ENCODE measurements at regions not wholly inside any gene's neighbourhood (a gene's known extent, or its start where the extent isn't known, plus 50 kb on each side); places are given as distances from the start of the nearest gene placed in this dataset.

- in situ Hi-C loops (cut with HindIII; ENCODE audit: low pct_ligation_motif_present, low pct_unique_long_range_greater_than_20kb, low sequenced_read_pairs) = no loop called here
- DNase-seq = no peak
Measured at GRCh38 chr5:164420161-164420560, 914.7 kb downstream of the MAT2B start.

DNA sequence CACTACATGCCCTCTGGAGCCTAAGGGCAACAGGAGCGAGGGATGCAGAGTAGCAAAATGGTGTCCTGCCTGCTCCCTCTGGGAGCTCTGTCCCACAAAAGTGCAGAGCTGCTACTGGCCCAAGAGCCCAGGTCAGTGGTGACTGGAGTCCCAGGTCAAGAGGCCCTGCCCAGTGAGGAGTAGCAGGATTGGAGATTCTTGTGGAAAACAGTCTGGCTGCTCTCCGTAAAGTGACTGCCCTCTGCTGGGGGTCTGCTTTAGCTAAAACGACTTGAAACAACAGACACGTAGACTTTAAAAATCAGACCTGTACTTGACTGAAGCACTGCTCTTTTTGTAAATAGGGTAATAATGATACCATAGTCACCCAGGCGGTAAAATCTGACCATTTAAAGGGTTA, 917.0 kb downstream of the MAT2B start:
- in situ Hi-C loops (cut with HindIII; ENCODE audit: low pct_ligation_motif_present, low pct_unique_long_range_greater_than_20kb, low sequenced_read_pairs) = no loop called here
- peak; percentile 22 for DNase-seq

DNA sequence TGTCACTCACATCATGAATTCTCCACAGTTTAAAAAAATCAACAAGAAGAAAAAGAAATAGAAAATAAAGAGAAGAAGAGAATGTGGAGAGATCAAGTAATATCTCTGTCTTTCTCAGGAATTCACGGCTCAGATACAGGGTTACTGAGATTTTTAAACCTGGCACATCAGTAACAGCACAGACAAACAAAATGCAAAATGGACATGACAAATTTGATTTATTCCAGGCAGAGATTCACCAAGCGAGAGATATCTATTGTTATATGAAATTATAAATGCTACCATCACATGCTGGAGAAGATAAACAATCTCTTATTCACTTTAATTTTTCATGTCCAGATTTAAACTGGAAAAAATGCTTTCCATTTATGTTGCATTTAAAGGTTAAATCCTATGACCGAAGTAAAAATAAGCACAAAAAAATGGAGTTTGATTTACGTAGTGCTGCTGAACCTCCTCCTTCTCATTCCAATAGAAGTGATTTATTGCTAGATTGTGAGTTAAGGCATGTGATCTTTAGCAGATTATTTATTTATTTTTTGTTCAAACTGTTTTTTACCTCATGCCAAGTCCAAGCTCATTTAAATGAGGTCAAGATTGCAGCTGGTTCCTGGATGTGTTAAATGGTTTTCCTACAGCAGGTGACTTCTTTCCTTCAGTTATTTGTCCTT, 926.4 kb downstream of the MAT2B start:
- no peak for DNase-seq
- in situ Hi-C loops (cut with HindIII; ENCODE audit: low pct_ligation_motif_present, low pct_unique_long_range_greater_than_20kb, low sequenced_read_pairs) = no loop called here

- in situ Hi-C loops (cut with HindIII; ENCODE audit: low pct_ligation_motif_present, low pct_unique_long_range_greater_than_20kb, low sequenced_read_pairs) = no loop called here
- DNase-seq = no peak
Measured at GRCh38 chr5:164433106-164433870, 927.9 kb downstream of the MAT2B start.

- in situ Hi-C loops (cut with HindIII; ENCODE audit: low pct_ligation_motif_present, low pct_unique_long_range_greater_than_20kb, low sequenced_read_pairs) = no loop called here
- DNase-seq = no peak
Measured at GRCh38 chr5:164435576-164435975, 930.2 kb downstream of the MAT2B start.

DNA sequence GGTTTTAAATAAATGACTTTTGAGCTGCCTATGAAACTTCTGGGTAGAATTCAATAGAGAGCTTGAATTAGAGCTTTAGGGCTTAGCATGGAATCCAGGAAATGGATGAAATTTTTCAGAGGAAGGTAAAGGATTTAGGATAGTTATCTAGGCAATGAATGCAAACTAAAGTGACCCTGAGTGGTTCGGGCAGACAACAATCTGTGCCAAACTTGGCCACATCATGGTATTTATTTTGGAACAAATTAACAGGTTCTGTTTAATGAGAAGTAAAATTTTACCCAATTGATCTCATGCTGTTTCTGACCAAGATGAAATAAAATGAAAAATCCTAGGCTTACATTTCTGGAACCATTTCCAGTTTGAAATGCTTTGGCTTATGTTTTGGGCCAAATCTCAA, 934.4 kb downstream of the MAT2B start:
- in situ Hi-C loops (cut with HindIII; ENCODE audit: low pct_ligation_motif_present, low pct_unique_long_range_greater_than_20kb, low sequenced_read_pairs) = no loop called here
- no peak for DNase-seq

GRCh38 chr5:164449460-164449859, 944.0 kb downstream of the MAT2B start:
- in situ Hi-C loops (cut with HindIII; ENCODE audit: low pct_ligation_motif_present, low pct_unique_long_range_greater_than_20kb, low sequenced_read_pairs) = no loop called here

GRCh38 chr5:164466033-164466432, 960.6 kb downstream of the MAT2B start:
- in situ Hi-C loops (cut with HindIII; ENCODE audit: low pct_ligation_motif_present, low pct_unique_long_range_greater_than_20kb, low sequenced_read_pairs) = no loop called here
- DNase-seq = no peak

More at GRCh38 chr5:164449460-164449859, 944.0 kb downstream of the MAT2B start:
- DNase-seq = no peak

GRCh38 chr5:164470312-164470711, 964.9 kb downstream of the MAT2B start:
- in situ Hi-C loops (cut with HindIII; ENCODE audit: low pct_ligation_motif_present, low pct_unique_long_range_greater_than_20kb, low sequenced_read_pairs) = no loop called here
- DNase-seq = no peak

GRCh38 chr5:164472165-164472564, 966.7 kb downstream of the MAT2B start:
- no peak for DNase-seq
- in situ Hi-C loops (cut with HindIII; ENCODE audit: low pct_ligation_motif_present, low pct_unique_long_range_greater_than_20kb, low sequenced_read_pairs) = no loop called here

DNA sequence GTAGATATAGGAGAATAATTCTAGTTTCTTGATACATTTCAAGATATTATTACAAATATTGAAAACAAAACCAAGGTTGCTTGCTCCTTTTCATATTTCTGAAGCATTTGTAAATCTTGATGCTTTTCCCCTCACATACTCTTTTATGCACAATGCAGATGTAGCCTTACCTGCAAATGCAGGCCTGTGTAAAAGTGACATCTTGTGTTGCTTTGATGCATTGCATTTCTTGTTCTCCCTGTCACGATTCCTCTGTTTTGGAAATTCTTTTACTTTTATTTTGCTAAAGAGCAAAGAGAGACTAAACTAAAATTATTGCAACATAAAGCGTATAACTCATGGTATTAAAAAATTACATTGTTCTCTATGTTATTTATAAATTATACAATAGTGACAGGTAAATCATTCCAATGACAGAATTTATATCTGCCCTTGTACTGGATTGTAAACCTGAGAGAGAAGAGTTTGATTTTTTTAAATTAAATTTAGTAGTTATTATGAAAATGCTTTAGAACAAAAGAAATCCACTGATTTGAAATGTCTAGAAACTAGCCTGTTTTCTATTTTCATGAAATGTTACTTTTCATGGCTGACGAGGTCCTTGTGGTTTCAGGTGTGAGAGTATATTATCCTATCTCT, 970.0 kb downstream of the MAT2B start:
- in situ Hi-C loops (cut with HindIII; ENCODE audit: low pct_ligation_motif_present, low pct_unique_long_range_greater_than_20kb, low sequenced_read_pairs) = no loop called here
- peak; percentile 26 for DNase-seq

GRCh38 chr5:164481270-164481669, 975.9 kb downstream of the MAT2B start:
- in situ Hi-C loops (cut with HindIII; ENCODE audit: low pct_ligation_motif_present, low pct_unique_long_range_greater_than_20kb, low sequenced_read_pairs) = no loop called here
- no peak for DNase-seq

DNA sequence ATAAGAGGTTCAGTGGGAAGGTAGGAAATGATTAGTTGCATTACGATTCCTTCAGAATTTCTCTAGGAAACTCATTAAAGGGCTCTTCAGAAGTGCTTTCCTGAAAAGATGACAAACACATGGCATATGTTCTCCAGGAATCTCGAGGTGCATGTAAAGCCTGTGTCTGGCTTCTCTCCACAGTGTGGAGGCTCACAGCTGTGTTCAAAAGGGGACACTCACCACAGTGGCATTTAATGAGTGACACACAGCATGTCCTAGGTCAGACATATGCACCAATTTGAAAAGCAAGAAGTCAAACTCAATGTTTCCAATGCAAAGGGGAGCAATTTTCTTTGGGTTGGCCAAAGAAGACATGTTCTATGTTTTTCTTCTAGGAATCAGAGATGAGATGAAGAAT, 976.9 kb downstream of the MAT2B start:
- in situ Hi-C loops (cut with HindIII; ENCODE audit: low pct_ligation_motif_present, low pct_unique_long_range_greater_than_20kb, low sequenced_read_pairs) = no loop called here
- DNase-seq = no peak

- in situ Hi-C loops (cut with HindIII; ENCODE audit: low pct_ligation_motif_present, low pct_unique_long_range_greater_than_20kb, low sequenced_read_pairs) = no loop called here
- DNase-seq = no peak
Measured at GRCh38 chr5:164484948-164485347, 979.5 kb downstream of the MAT2B start.

DNA sequence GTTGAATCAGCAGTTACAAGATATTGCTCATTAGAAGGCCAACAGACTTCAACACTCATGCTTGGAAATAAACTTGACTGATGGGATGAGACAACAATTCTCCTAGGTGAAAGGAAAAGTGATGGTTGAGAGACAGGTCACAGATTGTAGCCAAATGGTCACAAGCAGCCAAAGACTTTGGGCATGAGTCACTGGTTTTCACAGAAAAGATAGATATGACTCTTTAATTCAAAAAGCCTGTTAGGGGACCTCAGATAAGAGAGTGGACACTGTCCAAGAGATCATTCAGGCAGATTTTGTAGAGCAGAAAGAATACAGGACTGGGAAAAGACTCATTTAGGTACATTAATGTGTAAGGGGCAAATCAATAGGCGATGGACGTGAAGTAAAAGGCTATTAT, 982.5 kb downstream of the MAT2B start:
- no peak for DNase-seq
- in situ Hi-C loops (cut with HindIII; ENCODE audit: low pct_ligation_motif_present, low pct_unique_long_range_greater_than_20kb, low sequenced_read_pairs) = no loop called here

- in situ Hi-C loops (cut with HindIII; ENCODE audit: low pct_ligation_motif_present, low pct_unique_long_range_greater_than_20kb, low sequenced_read_pairs) = no loop called here
Measured at GRCh38 chr5:164497311-164498064, 992.1 kb downstream of the MAT2B start.

DNA sequence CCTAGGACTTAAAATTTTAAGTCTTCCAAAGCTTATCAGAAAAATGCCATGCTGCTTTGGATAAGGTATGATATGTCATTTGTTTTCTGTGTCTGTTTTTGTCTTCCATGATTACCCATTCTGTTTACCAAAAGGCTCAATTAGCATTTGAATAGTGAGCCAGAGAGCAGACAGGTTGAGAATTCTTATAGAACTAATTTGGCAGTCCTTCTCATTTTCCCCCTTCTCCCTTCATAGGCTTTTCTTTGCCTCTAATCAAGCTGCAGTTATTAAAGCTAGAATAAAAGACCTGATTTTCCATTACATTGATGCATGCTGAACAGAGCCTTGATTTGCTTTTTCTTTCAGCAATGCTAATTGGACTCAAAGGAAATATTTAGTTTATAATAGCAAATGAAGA, 993.0 kb downstream of the MAT2B start:
- in situ Hi-C loops (cut with HindIII; ENCODE audit: low pct_ligation_motif_present, low pct_unique_long_range_greater_than_20kb, low sequenced_read_pairs) = no loop called here

More at GRCh38 chr5:164497311-164498064, 992.1 kb downstream of the MAT2B start:
- no peak for DNase-seq

DNA sequence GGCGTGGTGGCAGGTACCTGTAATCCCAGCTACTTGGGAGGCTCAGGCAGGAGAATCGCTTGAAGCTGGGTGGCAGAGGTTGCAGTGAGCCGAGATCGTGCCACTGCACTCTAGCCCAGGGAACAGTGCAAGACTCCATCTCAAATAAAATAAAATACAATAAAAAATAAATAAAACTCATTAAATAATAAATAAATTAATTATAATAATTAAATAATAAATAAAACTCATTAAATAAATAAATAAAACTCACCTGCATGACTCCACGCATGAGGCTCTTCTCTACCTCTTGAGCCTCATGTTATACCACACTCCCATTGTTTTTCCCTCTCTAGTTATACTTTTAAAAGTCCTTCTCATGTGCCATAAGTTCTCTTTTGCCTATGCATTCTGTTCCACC, 995.4 kb downstream of the MAT2B start:
- DNase-seq = no peak
- in situ Hi-C loops (cut with HindIII; ENCODE audit: low pct_ligation_motif_present, low pct_unique_long_range_greater_than_20kb, low sequenced_read_pairs) = no loop called here

More for the DNA sequence above, 993.0 kb downstream of the MAT2B start:
- no peak for DNase-seq

DNA sequence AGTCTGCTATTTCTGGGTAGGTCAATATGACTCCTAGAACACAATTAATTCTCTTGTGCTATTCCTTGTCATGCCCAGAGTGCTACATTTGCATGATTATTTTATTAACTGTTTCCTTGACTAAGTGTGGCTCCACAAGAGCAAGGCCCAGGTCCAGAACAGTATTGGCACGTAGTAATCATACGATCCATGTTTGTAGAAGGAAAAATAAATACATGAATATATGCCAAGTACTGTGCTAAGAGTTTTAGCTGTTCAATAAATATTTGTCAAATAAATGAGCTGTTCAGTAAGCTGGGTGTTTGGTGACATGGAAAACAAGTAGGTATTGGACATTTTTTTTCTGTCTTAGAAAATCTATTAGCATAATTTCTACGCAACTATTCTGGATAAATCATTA, 995.9 kb downstream of the MAT2B start:
- in situ Hi-C loops (cut with HindIII; ENCODE audit: low pct_ligation_motif_present, low pct_unique_long_range_greater_than_20kb, low sequenced_read_pairs) = no loop called here
- DNase-seq = no peak
